ENCODE measurements at regions not wholly inside any gene's neighbourhood (a gene's known extent, or its start where the extent isn't known, plus 50 kb on each side); places are given as distances from the start of the nearest gene placed in this dataset.

GRCh38 chr3:189486556-189486955 lies 144.6 kb upstream of the TP63 start:
- TF ChIP-seq, protein P1, sequence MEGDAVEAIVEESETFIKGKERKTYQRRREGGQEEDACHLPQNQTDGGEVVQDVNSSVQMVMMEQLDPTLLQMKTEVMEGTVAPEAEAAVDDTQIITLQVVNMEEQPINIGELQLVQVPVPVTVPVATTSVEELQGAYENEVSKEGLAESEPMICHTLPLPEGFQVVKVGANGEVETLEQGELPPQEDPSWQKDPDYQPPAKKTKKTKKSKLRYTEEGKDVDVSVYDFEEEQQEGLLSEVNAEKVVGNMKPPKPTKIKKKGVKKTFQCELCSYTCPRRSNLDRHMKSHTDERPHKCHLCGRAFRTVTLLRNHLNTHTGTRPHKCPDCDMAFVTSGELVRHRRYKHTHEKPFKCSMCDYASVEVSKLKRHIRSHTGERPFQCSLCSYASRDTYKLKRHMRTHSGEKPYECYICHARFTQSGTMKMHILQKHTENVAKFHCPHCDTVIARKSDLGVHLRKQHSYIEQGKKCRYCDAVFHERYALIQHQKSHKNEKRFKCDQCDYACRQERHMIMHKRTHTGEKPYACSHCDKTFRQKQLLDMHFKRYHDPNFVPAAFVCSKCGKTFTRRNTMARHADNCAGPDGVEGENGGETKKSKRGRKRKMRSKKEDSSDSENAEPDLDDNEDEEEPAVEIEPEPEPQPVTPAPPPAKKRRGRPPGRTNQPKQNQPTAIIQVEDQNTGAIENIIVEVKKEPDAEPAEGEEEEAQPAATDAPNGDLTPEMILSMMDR (IDR thresholded peaks at IDR 0.05): no peak
- no peak for TF ChIP-seq ZFX (IDR thresholded peaks at IDR 0.05; ENCODE audit: borderline replicate concordance)
